SK-N-SH (cell line): ENCODE measurements at regions not wholly inside any gene's neighbourhood (a gene's known extent, or its start where the extent isn't known, plus 50 kb on each side); places are given as distances from the start of the nearest gene placed in this dataset.

Experiments
- CTCF ChIP-seq: fragments of 200-600 bp; sonication (generic); IDR thresholded peaks from 2 replicates; pipeline ENCODE4 v1.6.1; 2017; ENCODE audit warnings: antibody characterized with exemption, mild to moderate bottlenecking, moderate library complexity
- EP300 ChIP-seq, 2 experiments: IDR thresholded peaks; 2 replicates each; pipeline versions ENCODE4 v1.4.0 to v1.6.1; 2012; ENCODE audit warnings: borderline replicate concordance in 1 of 2, low read depth in 1 of 2, low read length in 1 of 2
- GABPA ChIP-seq: IDR thresholded peaks from 2 replicates; pipeline ENCODE4 v1.4.0; 2012; ENCODE audit warnings: low read depth, mild to moderate bottlenecking
- MXI1 ChIP-seq: IDR thresholded peaks from 2 replicates; pipeline ENCODE4 v1.6.1; 2012; ENCODE audit warnings: mild to moderate bottlenecking, low read depth, low read length, improper control_type of control experiment
- RAD21 ChIP-seq: IDR thresholded peaks from 2 replicates; pipeline ENCODE4 v1.6.1; 2012; ENCODE audit warnings: mild to moderate bottlenecking, low read length
- REST ChIP-seq: IDR thresholded peaks from 2 replicates; pipeline ENCODE4 v1.6.1; 2012; ENCODE audit warnings: mild to moderate bottlenecking, low read depth, low read length, moderate library complexity
- TEAD4 ChIP-seq: IDR thresholded peaks from 2 replicates; pipeline ENCODE4 v1.4.0; 2012; ENCODE audit warnings: mild to moderate bottlenecking, borderline replicate concordance; ENCODE audit not compliant: insufficient read depth

GRCh38 chr4:74630551-74630950 is 163.8 kb downstream of the BTC start:
- TF ChIP-seq REST (no peak), CTCF (no peak), RAD21 (no peak), EP300 (IDR thresholded peaks at IDR 0.05; ENCODE audit: borderline replicate concordance in 1 of 2, low read depth in 1 of 2, low read length in 1 of 2) (no peak), GABPA (no peak), TEAD4 (no peak), MXI1 (no peak)
